DMS53 treated with DMSO at 0.1 percent for 48 hours (cell line): ENCODE measurements at regions not wholly inside any gene's neighbourhood (a gene's known extent, or its start where the extent isn't known, plus 50 kb on each side); places are given as distances from the start of the nearest gene placed in this dataset.

Source experiments
- DNase-seq: peaks from one replicate; lab custom pipeline; 2025; ENCODE audit not compliant: unreplicated experiment; lab: John Stamatoyannopoulos, UW

- DNase-seq, result no peak
Measured at GRCh38 chr2:172153156-172153555, 50.5 kb upstream of the DLX2 start.

GRCh38 chr2:172153757-172154156, 51.1 kb upstream of the DLX2 start:
- no peak for DNase-seq

- DNase-seq, result no peak
Measured at GRCh38 chr2:172155752-172156151, 53.1 kb upstream of the DLX2 start.

- DNase-seq, result no peak
Measured at GRCh38 chr2:172160839-172161238, 58.1 kb upstream of the DLX2 start.

- no peak for DNase-seq
Measured at GRCh38 chr2:172162225-172162733, 59.6 kb upstream of the DLX2 start.

- no peak for DNase-seq
Measured at GRCh38 chr2:172162739-172163336, 60.1 kb upstream of the DLX2 start.

GRCh38 chr2:172168917-172169346, 66.2 kb upstream of the DLX2 start:
- DNase-seq, result no peak

- no peak for DNase-seq
Measured at GRCh38 chr2:172169611-172170010, 66.9 kb upstream of the DLX2 start.

GRCh38 chr2:172172513-172173173, 69.9 kb upstream of the DLX2 start:
- peak; percentile 82 for DNase-seq

GRCh38 chr2:172173174-172173706, 70.5 kb upstream of the DLX2 start:
- DNase-seq, result no peak

GRCh38 chr2:172177581-172177980, 74.9 kb upstream of the DLX2 start:
- no peak for DNase-seq

- no peak for DNase-seq
Measured at GRCh38 chr2:172177996-172178395, 75.3 kb upstream of the DLX2 start.

GRCh38 chr2:172179045-172179701, 76.5 kb upstream of the DLX2 start:
- DNase-seq, result no peak

- no peak for DNase-seq
Measured at GRCh38 chr2:172181840-172182239, 79.1 kb upstream of the DLX2 start.

- DNase-seq, result no peak
Measured at GRCh38 chr2:172182624-172183023, 79.9 kb upstream of the DLX2 start.

GRCh38 chr2:172193331-172194089, 90.8 kb upstream of the DLX2 start:
- DNase-seq, result no peak

- no peak for DNase-seq
Measured at GRCh38 chr2:172195836-172196376, 93.2 kb upstream of the DLX2 start.

GRCh38 chr2:172196768-172197431, 94.2 kb upstream of the DLX2 start:
- DNase-seq, result no peak

GRCh38 chr2:172198361-172198760, 95.7 kb upstream of the DLX2 start:
- no peak for DNase-seq

- DNase-seq, result no peak
Measured at GRCh38 chr2:172198908-172199307, 96.2 kb upstream of the DLX2 start.
